Ishikawa (cell line): ENCODE measurements at regions not wholly inside any gene's neighbourhood (a gene's known extent, or its start where the extent isn't known, plus 50 kb on each side); places are given as distances from the start of the nearest gene placed in this dataset.

ENCODE experiments used
- CEBPB ChIP-seq: IDR thresholded peaks from 2 replicates; pipeline ENCODE4 v1.6.1; 2012
- CREB1 ChIP-seq: IDR thresholded peaks from 2 replicates; pipeline ENCODE4 v1.6.1; 2012; ENCODE audit warnings: low read depth
- EGR1 ChIP-seq: IDR thresholded peaks from 2 replicates; pipeline ENCODE4 v1.6.1; 2012
- EP300 ChIP-seq: IDR thresholded peaks from 2 replicates; pipeline ENCODE4 v1.6.1; 2012; ENCODE audit warnings: borderline replicate concordance
- FOXM1 ChIP-seq: IDR thresholded peaks from 2 replicates; pipeline ENCODE4 v1.6.1; 2012; ENCODE audit warnings: low read depth, borderline replicate concordance
- MAX ChIP-seq: IDR thresholded peaks from 2 replicates; pipeline ENCODE4 v1.6.1; 2012
- NFIC ChIP-seq: IDR thresholded peaks from 2 replicates; pipeline ENCODE4 v1.6.1; 2012
- RAD21 ChIP-seq: IDR thresholded peaks from 2 replicates; pipeline ENCODE4 v1.6.1; 2012; ENCODE audit warnings: low read depth
- REST ChIP-seq: IDR thresholded peaks from 2 replicates; pipeline ENCODE4 v1.6.1; 2012; ENCODE audit warnings: low read depth, mild to moderate bottlenecking
- TAF1 ChIP-seq: IDR thresholded peaks from 2 replicates; pipeline ENCODE4 v1.6.1; 2012; ENCODE audit warnings: low read depth, mild to moderate bottlenecking
- TCF12 ChIP-seq: IDR thresholded peaks from 2 replicates; pipeline ENCODE4 v1.6.1; 2012; ENCODE audit warnings: low read depth
- TEAD4 ChIP-seq: IDR thresholded peaks from 2 replicates; pipeline ENCODE4 v1.6.1; 2012
- USF1 ChIP-seq: IDR thresholded peaks from 2 replicates; pipeline ENCODE4 v1.6.1; 2012
- YY1 ChIP-seq: IDR thresholded peaks from 2 replicates; pipeline ENCODE4 v1.6.1; 2012; ENCODE audit warnings: low read depth
- ZBTB7A ChIP-seq: IDR thresholded peaks from 2 replicates; pipeline ENCODE4 v1.6.1; 2012; ENCODE audit warnings: low read depth

GRCh38 chr22:47837703-47838102, 1075.3 kb downstream of the TBC1D22A start:
- peak; percentile 67 for TF ChIP-seq RAD21
- TF ChIP-seq MAX: no peak

- TF ChIP-seq FOXM1: no peak
- no peak for TF ChIP-seq YY1
- TF ChIP-seq TAF1: no peak
- TF ChIP-seq TCF12: no peak
- no peak for TF ChIP-seq CREB1
- TF ChIP-seq EP300: no peak
- no peak for TF ChIP-seq USF1
- no peak for TF ChIP-seq MAX
- TF ChIP-seq NFIC: no peak
- TF ChIP-seq ZBTB7A: no peak
- no peak for TF ChIP-seq RAD21
- TF ChIP-seq EGR1: no peak
- TF ChIP-seq REST: no peak
- TF ChIP-seq CEBPB: no peak
- TF ChIP-seq TEAD4: no peak
Measured at GRCh38 chr22:47836957-47837356, 1074.5 kb downstream of the TBC1D22A start.

GRCh38 chr22:47835726-47836125, 1073.3 kb downstream of the TBC1D22A start:
- TF ChIP-seq EGR1: no peak
- TF ChIP-seq YY1: no peak
- TF ChIP-seq TCF12: no peak
- TF ChIP-seq TEAD4: no peak
- TF ChIP-seq USF1: no peak
- TF ChIP-seq MAX: no peak
- TF ChIP-seq FOXM1: no peak
- no peak for TF ChIP-seq ZBTB7A
- TF ChIP-seq CREB1: no peak
- no peak for TF ChIP-seq RAD21
- TF ChIP-seq CEBPB: no peak
- TF ChIP-seq TAF1: no peak
- no peak for TF ChIP-seq EP300
- no peak for TF ChIP-seq REST
- TF ChIP-seq NFIC: no peak

GRCh38 chr22:47826016-47826415, 1063.6 kb downstream of the TBC1D22A start:
- TF ChIP-seq RAD21: no peak
- no peak for TF ChIP-seq MAX
- TF ChIP-seq CREB1: no peak
- TF ChIP-seq USF1: no peak
- no peak for TF ChIP-seq FOXM1
- no peak for TF ChIP-seq TCF12
- no peak for TF ChIP-seq YY1
- TF ChIP-seq EGR1: no peak
- TF ChIP-seq ZBTB7A: no peak
- no peak for TF ChIP-seq NFIC
- TF ChIP-seq REST: no peak
- no peak for TF ChIP-seq TEAD4
- no peak for TF ChIP-seq EP300
- no peak for TF ChIP-seq TAF1
- TF ChIP-seq CEBPB: no peak
